HG02852 (cell line): ENCODE measurements at regions not wholly inside any gene's neighbourhood (a gene's known extent, or its start where the extent isn't known, plus 50 kb on each side); places are given as distances from the start of the nearest gene placed in this dataset.
"Not testable (repeated sequence)": the region's sequence is repeated elsewhere in the genome, so short reads cannot be mapped to it uniquely, and the experiment has no call there.

Source experiments
- ATAC-seq: cut with Tn5 transposase; IDR thresholded peaks from one replicate; pipeline ENCODE4 v1.9.1; 2021; ENCODE audit warnings: mild to moderate bottlenecking, moderate library complexity; ENCODE audit not compliant: unreplicated experiment

GRCh38 chr1:147103416-147104155, 68.7 kb downstream of the PRKAB2 start:
- not testable (repeated sequence) for ATAC-seq

- no peak for ATAC-seq
Measured at GRCh38 chr1:147099192-147099591, 73.1 kb downstream of the PRKAB2 start.

GRCh38 chr1:147098338-147098973, 73.8 kb downstream of the PRKAB2 start:
- not testable (repeated sequence) for ATAC-seq

GRCh38 chr1:147095691-147096090, 76.6 kb downstream of the PRKAB2 start:
- ATAC-seq, result no peak

GRCh38 chr1:147091801-147092200, 80.5 kb downstream of the PRKAB2 start:
- no peak for ATAC-seq

- no peak for ATAC-seq
Measured at GRCh38 chr1:147089457-147089856, 82.8 kb downstream of the PRKAB2 start.

- ATAC-seq, result no peak
Measured at GRCh38 chr1:147086129-147086528, 86.1 kb downstream of the PRKAB2 start.

- peak; percentile 58 for ATAC-seq
Measured at GRCh38 chr1:147084273-147085096, 87.8 kb downstream of the PRKAB2 start.

GRCh38 chr1:147083919-147084272, 88.4 kb downstream of the PRKAB2 start:
- ATAC-seq, result no peak

- no peak for ATAC-seq
Measured at GRCh38 chr1:147080671-147081394, 91.4 kb downstream of the PRKAB2 start.

GRCh38 chr1:147080006-147080661, 92.1 kb downstream of the PRKAB2 start:
- no peak for ATAC-seq

- no peak for ATAC-seq
Measured at GRCh38 chr1:147079400-147080005, 92.8 kb downstream of the PRKAB2 start.

- ATAC-seq, result no peak
Measured at GRCh38 chr1:147078606-147079399, 93.5 kb downstream of the PRKAB2 start.

- no peak for ATAC-seq
Measured at GRCh38 chr1:147077936-147078605, 94.2 kb downstream of the PRKAB2 start.

GRCh38 chr1:147077523-147077922, 94.7 kb downstream of the PRKAB2 start:
- no peak for ATAC-seq

GRCh38 chr1:147077081-147077480, 95.2 kb downstream of the PRKAB2 start:
- ATAC-seq, result no peak

- ATAC-seq, result no peak
Measured at GRCh38 chr1:147076442-147076841, 95.8 kb downstream of the PRKAB2 start.

GRCh38 chr1:147072482-147073432, 99.5 kb downstream of the PRKAB2 start:
- ATAC-seq, result no peak
